Esophagus muscularis mucosa (tissue), 3 donors: ENCODE measurements at regions not wholly inside any gene's neighbourhood (a gene's known extent, or its start where the extent isn't known, plus 50 kb on each side); places are given as distances from the start of the nearest gene placed in this dataset.
"Not testable (repeated sequence)": the region's sequence is repeated elsewhere in the genome, so short reads cannot be mapped to it uniquely, and the experiment has no call there.

Experiments
- POLR2A ChIP-seq: fragments of 450-650 bp; IDR thresholded peaks from one replicate; pipeline ENCODE4 v1.6.1; 2017; ENCODE audit warnings: antibody characterized with exemption, moderate library complexity, mild to moderate bottlenecking, low read depth
- POLR2AphosphoS5 ChIP-seq, 2 donors: sonication (generic); formaldehyde crosslinking; IDR thresholded peaks; one replicate each; pipeline ENCODE4 v1.6.1; 2017; ENCODE audit warnings: antibody characterized with exemption in 2 of 2
- TF ChIP-seq, protein P1 (sequence below), 3 experiments: fragments of 200-600 bp in 2 of 3; fragments of 450-650 bp in 1 of 3; sonication (generic) in 2 of 3; IDR thresholded peaks; one replicate each; pipeline ENCODE4 v1.5.1; 2017 to 2019; ENCODE audit warnings: antibody characterized with exemption in 3 of 3, mild to moderate bottlenecking in 2 of 3, moderate library complexity in 1 of 3

GRCh38 chr5:119780145-119780544 lies 150.8 kb downstream of the FAM170A start:
- TF ChIP-seq, protein P1, sequence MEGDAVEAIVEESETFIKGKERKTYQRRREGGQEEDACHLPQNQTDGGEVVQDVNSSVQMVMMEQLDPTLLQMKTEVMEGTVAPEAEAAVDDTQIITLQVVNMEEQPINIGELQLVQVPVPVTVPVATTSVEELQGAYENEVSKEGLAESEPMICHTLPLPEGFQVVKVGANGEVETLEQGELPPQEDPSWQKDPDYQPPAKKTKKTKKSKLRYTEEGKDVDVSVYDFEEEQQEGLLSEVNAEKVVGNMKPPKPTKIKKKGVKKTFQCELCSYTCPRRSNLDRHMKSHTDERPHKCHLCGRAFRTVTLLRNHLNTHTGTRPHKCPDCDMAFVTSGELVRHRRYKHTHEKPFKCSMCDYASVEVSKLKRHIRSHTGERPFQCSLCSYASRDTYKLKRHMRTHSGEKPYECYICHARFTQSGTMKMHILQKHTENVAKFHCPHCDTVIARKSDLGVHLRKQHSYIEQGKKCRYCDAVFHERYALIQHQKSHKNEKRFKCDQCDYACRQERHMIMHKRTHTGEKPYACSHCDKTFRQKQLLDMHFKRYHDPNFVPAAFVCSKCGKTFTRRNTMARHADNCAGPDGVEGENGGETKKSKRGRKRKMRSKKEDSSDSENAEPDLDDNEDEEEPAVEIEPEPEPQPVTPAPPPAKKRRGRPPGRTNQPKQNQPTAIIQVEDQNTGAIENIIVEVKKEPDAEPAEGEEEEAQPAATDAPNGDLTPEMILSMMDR (IDR thresholded peaks at IDR 0.05), result not testable (repeated sequence)
- not testable (repeated sequence) for TF ChIP-seq POLR2A; POLR2AphosphoS5 (IDR thresholded peaks at IDR 0.05)
